HEK293T (cell line): ENCODE measurements at regions not wholly inside any gene's neighbourhood (a gene's known extent, or its start where the extent isn't known, plus 50 kb on each side); places are given as distances from the start of the nearest gene placed in this dataset.

Experiments used
- CTCF ChIA-PET: fragments of 350-600 bp; formaldehyde crosslinking; extraction: SDS; loops from one replicate; lab custom pipeline; 2021; ENCODE audit warnings: antibody characterized with exemption, inconsistent platforms; lab: Yijun Ruan, JAX
- POLR2A ChIA-PET: fragments of 350-600 bp; formaldehyde crosslinking; extraction: SDS; loops from one replicate; lab custom pipeline; 2020; ENCODE audit warnings: antibody characterized with exemption, inconsistent platforms; lab: Yijun Ruan, JAX
- DNase-seq: peaks from one replicate; pipeline ENCODE4 v3.0.0; 2012; ENCODE audit warnings: mixed read lengths; ENCODE audit errors: extremely low spot score
- ARNT ChIP-seq: fragments of 450-650 bp; IDR thresholded peaks from 2 replicates; pipeline ENCODE4 v1.6.1; 2017; ENCODE audit warnings: mild to moderate bottlenecking
- BHLHE40 ChIP-seq: fragments of 450-650 bp; IDR thresholded peaks from 2 replicates; pipeline ENCODE4 v1.6.1; 2016; ENCODE audit warnings: mild to moderate bottlenecking, moderate library complexity, borderline replicate concordance
- CTBP1 ChIP-seq: fragments of 450-650 bp; IDR thresholded peaks from 2 replicates; pipeline ENCODE4 v1.6.1; 2016; ENCODE audit warnings: borderline replicate concordance
- ELF4 ChIP-seq: fragments of 450-650 bp; IDR thresholded peaks from 2 replicates; pipeline ENCODE4 v1.6.1; 2017; ENCODE audit warnings: antibody characterized with exemption
- FOXA1 ChIP-seq: fragments of 450-650 bp; IDR thresholded peaks from 2 replicates; pipeline ENCODE4 v1.6.1; 2016; ENCODE audit warnings: mild to moderate bottlenecking
- FOXK2 ChIP-seq: fragments of 450-650 bp; IDR thresholded peaks from 2 replicates; pipeline ENCODE4 v1.6.1; 2016; ENCODE audit warnings: mild to moderate bottlenecking
- FOXM1 ChIP-seq: fragments of 450-650 bp; IDR thresholded peaks from 2 replicates; pipeline ENCODE4 v1.6.1; 2017; ENCODE audit warnings: mild to moderate bottlenecking, borderline replicate concordance
- HDGF ChIP-seq: fragments of 450-650 bp; IDR thresholded peaks from 2 replicates; pipeline ENCODE4 v1.6.1; 2017; ENCODE audit warnings: antibody characterized with exemption, borderline replicate concordance
- L3MBTL2 ChIP-seq: fragments of 450-650 bp; conservative IDR thresholded peaks from 2 replicates; pipeline ENCODE4 v1.6.1; 2016; ENCODE audit warnings: mild to moderate bottlenecking
- LEF1 ChIP-seq: fragments of 450-650 bp; IDR thresholded peaks from 2 replicates; pipeline ENCODE4 v1.6.1; 2017; ENCODE audit warnings: mild to moderate bottlenecking, borderline replicate concordance
- NFRKB ChIP-seq: fragments of 450-650 bp; IDR thresholded peaks from 2 replicates; pipeline ENCODE4 v1.6.1; 2016; ENCODE audit warnings: mild to moderate bottlenecking, moderate library complexity
- SP1 ChIP-seq: fragments of 450-650 bp; IDR thresholded peaks from 2 replicates; pipeline ENCODE4 v1.6.1; 2017
- SUZ12 ChIP-seq: fragments of 450-650 bp; IDR thresholded peaks from 2 replicates; pipeline ENCODE4 v1.6.1; 2016; ENCODE audit warnings: mild to moderate bottlenecking
- TARDBP ChIP-seq: fragments of 450-650 bp; IDR thresholded peaks from 2 replicates; pipeline ENCODE4 v1.6.1; 2016
- ZNF384 ChIP-seq: fragments of 450-650 bp; IDR thresholded peaks from 2 replicates; pipeline ENCODE4 v1.6.1; 2016
- TF ChIP-seq, protein P1 (sequence below): fragments of 450-650 bp; IDR thresholded peaks from 2 replicates; pipeline ENCODE4 v1.6.1; 2016

DNA sequence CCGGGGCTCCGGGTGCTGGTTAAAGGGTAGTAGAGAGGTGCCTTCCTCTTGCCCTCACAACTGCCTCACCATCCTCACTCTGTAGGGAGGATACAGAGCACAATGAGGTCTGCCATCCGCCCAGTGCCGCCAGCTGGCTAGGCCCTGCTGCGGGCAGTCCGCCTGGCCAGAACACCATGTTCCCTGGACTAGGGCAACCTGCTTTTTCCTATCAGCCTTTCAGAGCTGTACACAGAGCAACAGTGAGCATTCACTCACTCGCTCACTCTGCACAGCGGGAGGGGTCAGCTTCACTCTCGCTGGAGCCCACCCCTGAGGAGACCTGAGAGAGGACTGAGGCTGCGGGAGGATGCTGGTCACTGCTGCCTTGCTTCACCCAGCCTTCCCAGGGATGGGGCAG, 218.7 kb upstream of the CHRNA7 start:
- ChIA-PET POLR2A (no interaction called here), CTCF (no interaction called here)
- TF ChIP-seq ZNF384 (no peak), BHLHE40 (no peak), SP1 (no peak), L3MBTL2 (no peak), NFRKB (no peak), ARNT (no peak), CTBP1 (no peak)
- no peak for DNase-seq

DNA sequence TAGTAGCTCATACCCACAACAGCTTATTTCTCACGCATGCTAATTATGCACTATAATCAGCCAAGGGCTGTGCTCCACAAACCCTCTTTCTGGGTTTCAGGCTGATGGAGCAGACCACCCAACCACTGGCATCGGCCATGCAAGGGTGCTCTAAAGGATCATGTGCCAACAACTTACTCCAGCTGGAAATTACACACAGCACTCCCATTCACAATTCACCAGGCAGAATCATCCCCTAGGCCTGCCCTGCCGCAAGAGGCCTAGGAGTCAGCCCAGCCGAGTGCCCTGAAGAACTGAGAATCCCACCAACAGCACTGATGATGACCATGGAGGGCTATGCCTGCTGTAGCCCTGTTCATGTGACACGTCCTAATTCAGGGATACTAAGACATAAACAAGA, 216.2 kb upstream of the CHRNA7 start:
- CTCF ChIA-PET = no interaction called here
- TF ChIP-seq FOXK2 (no peak), BHLHE40 (no peak), CTBP1 (no peak), L3MBTL2 (no peak), SP1 (no peak), NFRKB (no peak), FOXM1 (no peak), SUZ12 (no peak), ELF4 (no peak), LEF1 (no peak), ZNF384 (no peak), TARDBP (no peak), FOXA1 (no peak), HDGF (no peak), ARNT (no peak)
- TF ChIP-seq, protein P1, sequence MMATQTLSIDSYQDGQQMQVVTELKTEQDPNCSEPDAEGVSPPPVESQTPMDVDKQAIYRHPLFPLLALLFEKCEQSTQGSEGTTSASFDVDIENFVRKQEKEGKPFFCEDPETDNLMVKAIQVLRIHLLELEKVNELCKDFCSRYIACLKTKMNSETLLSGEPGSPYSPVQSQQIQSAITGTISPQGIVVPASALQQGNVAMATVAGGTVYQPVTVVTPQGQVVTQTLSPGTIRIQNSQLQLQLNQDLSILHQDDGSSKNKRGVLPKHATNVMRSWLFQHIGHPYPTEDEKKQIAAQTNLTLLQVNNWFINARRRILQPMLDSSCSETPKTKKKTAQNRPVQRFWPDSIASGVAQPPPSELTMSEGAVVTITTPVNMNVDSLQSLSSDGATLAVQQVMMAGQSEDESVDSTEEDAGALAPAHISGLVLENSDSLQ = no peak
- POLR2A ChIA-PET = no interaction called here
- DNase-seq = no peak

DNA sequence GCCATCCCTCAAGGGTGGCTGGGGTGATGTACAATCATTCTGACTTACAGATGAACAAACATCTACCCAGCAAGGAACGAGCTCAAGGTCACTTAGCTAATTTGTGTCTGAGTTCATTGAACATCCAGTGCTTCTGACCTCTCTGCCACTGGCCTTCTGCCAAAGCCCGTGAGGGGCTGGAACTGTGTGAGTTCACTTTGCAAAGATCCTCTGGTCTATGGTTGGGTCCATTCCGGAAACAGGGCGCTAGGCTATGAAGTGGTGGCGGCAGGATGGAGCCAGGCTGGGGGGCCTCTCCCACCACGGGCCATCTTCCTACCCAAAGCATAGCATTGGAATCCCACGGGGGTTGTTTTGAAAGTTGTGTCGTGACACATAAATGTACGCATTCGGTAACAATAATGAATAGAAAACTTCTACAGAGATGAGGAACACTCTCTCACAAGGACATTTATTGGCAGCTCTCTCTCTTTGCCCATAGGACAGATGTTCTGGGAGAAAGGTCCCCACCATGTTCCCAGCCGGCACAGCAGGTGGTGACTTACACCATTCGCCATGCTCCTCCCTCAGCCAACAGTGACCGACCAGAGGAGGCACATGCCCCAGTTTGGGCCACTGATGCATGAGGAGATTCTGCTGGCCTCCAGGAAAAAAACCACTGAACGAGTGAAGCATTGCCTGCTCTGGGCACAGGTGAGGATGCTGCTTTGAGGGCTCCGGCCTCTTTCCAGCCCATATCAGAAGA, 214.7 kb upstream of the CHRNA7 start:
- no peak for DNase-seq
- TF ChIP-seq BHLHE40 (no peak), FOXM1 (no peak), ELF4 (no peak), ZNF384 (no peak), NFRKB (no peak), SP1 (no peak), TARDBP (no peak), FOXK2 (no peak)
- TF ChIP-seq, protein P1 = no peak
- POLR2A ChIA-PET = no interaction called here
- CTCF ChIA-PET = no interaction called here

DNA sequence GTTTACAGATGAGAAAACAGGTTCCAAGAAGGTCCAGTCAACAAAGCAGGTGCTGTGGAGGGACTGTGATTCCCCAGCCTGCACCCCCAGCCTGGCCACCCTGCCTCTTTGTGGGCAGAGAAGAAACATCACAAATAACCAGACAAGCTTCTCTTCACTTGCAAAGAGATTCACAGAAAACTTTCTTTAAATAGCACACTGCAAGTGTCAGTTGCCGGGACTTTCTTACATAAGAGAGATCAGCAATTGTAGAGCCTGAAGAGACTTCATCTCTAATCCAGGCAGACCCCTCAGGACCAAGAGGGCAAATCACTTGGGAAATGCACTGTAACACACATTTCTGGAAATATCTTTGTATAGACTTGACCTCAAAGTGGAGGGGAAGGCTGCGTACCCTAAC, 207.9 kb upstream of the CHRNA7 start:
- no peak for DNase-seq
- POLR2A ChIA-PET = no interaction called here
- CTCF ChIA-PET = no interaction called here
- TF ChIP-seq NFRKB = no peak
- TF ChIP-seq TARDBP = no peak
- TF ChIP-seq FOXM1 = no peak
- TF ChIP-seq SP1 = no peak
- no peak for TF ChIP-seq BHLHE40
- no peak for TF ChIP-seq ZNF384
- no peak for TF ChIP-seq FOXK2
- no peak for TF ChIP-seq ELF4
- no peak for TF ChIP-seq SUZ12
- TF ChIP-seq FOXA1 = no peak
- no peak for TF ChIP-seq HDGF
- TF ChIP-seq, protein P1 = no peak
- TF ChIP-seq CTBP1 = no peak
- TF ChIP-seq L3MBTL2 = no peak
- TF ChIP-seq ARNT = no peak
- no peak for TF ChIP-seq LEF1

DNA sequence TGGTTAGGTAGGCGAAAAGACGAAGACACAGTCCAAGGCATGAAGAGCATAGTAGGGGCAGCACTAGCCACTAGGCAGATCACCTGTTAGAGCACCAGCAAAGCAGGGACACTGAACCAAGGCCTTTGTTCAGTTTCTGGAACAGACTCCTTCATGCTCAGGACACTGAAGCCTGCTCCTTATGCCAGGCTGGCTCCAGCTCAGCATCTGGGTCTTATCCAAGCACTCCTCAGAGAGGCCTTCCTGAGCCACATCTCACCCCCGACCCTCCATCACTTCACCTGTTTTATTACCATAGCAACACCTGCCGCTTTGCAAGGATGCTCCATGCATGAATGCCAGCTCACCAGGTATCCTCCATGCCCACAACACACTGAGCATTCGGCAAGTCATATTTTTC, 206.3 kb upstream of the CHRNA7 start:
- ChIA-PET CTCF (no interaction called here), POLR2A (no interaction called here)
- TF ChIP-seq FOXA1 (no peak), ELF4 (no peak), LEF1 (no peak), SUZ12 (no peak), ARNT (no peak), HDGF (no peak), ZNF384 (no peak), SP1 (no peak), BHLHE40 (no peak), CTBP1 (no peak), TARDBP (no peak), FOXK2 (no peak), L3MBTL2 (no peak), FOXM1 (no peak), NFRKB (no peak)
- TF ChIP-seq, protein P1 = no peak
- DNase-seq = no peak
